ENCODE measurements at regions not wholly inside any gene's neighbourhood (a gene's known extent, or its start where the extent isn't known, plus 50 kb on each side); places are given as distances from the start of the nearest gene placed in this dataset.

GRCh38 chr12:115377779-115378178 is 693.8 kb upstream of the TBX3 start:
- no peak for TF ChIP-seq MAX (IDR thresholded peaks at IDR 0.05)
- no peak for TF ChIP-seq SIN3A (IDR thresholded peaks at IDR 0.05; ENCODE audit: low read depth)
- TF ChIP-seq CTCF (IDR thresholded peaks at IDR 0.05 in 2 of 3, conservative IDR thresholded peaks at IDR 0.05 in 1 of 3; ENCODE audit: borderline replicate concordance in 1 of 3, insufficient read depth in 1 of 3, low read depth in 2 of 3, low read length in 2 of 3): no peak
- no peak for TF ChIP-seq EGR1 (IDR thresholded peaks at IDR 0.05; ENCODE audit: low read depth)
- no peak for TF ChIP-seq SRF (IDR thresholded peaks at IDR 0.05; ENCODE audit: low read depth)
- TF ChIP-seq RAD21 (IDR thresholded peaks at IDR 0.05; ENCODE audit: low read depth): no peak
- TF ChIP-seq POLR2A (IDR thresholded peaks at IDR 0.05; ENCODE audit: borderline replicate concordance, extremely low read depth, insufficient read depth, insufficient read length): no peak
- TF ChIP-seq EZH2 (IDR thresholded peaks at IDR 0.05): no peak
- no peak for TF ChIP-seq POLR2AphosphoS5 (IDR thresholded peaks at IDR 0.05; ENCODE audit: low read depth, low read length)
- no peak for TF ChIP-seq ZFX (IDR thresholded peaks at IDR 0.05)
- TF ChIP-seq EZH2phosphoT487 (IDR thresholded peaks at IDR 0.05; ENCODE audit: borderline replicate concordance): no peak

Measured in HCT116 (cell line).